ENCODE measurements at regions not wholly inside any gene's neighbourhood (a gene's known extent, or its start where the extent isn't known, plus 50 kb on each side); places are given as distances from the start of the nearest gene placed in this dataset.

DNA sequence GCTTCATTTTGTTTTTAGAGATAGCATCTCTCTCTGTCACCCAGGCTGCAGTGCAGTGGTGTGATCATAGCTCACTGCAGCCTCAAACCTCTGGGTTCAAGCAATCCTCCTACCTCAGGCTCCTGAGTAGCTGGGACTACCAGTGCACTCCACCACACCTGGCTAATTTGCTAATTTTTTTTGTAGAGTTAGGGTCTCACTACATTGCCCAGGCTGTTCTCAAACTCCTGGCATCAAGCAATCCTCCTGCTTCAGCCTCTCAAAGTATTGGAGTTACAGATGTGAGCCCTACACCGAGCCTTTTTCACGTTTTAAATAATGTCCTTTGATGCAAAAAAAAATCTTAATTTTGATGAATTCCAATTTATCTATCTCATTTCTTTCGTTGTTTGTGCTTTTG lies 75.4 kb upstream of the LINC01488 start:
- TF ChIP-seq, protein P1, sequence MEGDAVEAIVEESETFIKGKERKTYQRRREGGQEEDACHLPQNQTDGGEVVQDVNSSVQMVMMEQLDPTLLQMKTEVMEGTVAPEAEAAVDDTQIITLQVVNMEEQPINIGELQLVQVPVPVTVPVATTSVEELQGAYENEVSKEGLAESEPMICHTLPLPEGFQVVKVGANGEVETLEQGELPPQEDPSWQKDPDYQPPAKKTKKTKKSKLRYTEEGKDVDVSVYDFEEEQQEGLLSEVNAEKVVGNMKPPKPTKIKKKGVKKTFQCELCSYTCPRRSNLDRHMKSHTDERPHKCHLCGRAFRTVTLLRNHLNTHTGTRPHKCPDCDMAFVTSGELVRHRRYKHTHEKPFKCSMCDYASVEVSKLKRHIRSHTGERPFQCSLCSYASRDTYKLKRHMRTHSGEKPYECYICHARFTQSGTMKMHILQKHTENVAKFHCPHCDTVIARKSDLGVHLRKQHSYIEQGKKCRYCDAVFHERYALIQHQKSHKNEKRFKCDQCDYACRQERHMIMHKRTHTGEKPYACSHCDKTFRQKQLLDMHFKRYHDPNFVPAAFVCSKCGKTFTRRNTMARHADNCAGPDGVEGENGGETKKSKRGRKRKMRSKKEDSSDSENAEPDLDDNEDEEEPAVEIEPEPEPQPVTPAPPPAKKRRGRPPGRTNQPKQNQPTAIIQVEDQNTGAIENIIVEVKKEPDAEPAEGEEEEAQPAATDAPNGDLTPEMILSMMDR (IDR thresholded peaks at IDR 0.05; ENCODE audit: insufficient read depth, low read depth, low read length): no peak
- TF ChIP-seq EZH2 (IDR thresholded peaks at IDR 0.05; ENCODE audit: insufficient read depth, low read length): no peak

Measured in astrocyte (in vitro differentiated cells and primary cell).